ENCODE measurements at regions not wholly inside any gene's neighbourhood (a gene's known extent, or its start where the extent isn't known, plus 50 kb on each side); places are given as distances from the start of the nearest gene placed in this dataset.

GRCh38 chr15:46117071-46117470 is 482.2 kb downstream of the SQOR start:
- TF ChIP-seq CTCF (IDR thresholded peaks at IDR 0.05) (no peak), POLR2AphosphoS5 (IDR thresholded peaks at IDR 0.05; ENCODE audit: low read depth, low read length) (no peak)
